ENCODE measurements at regions not wholly inside any gene's neighbourhood (a gene's known extent, or its start where the extent isn't known, plus 50 kb on each side); places are given as distances from the start of the nearest gene placed in this dataset.

DNA sequence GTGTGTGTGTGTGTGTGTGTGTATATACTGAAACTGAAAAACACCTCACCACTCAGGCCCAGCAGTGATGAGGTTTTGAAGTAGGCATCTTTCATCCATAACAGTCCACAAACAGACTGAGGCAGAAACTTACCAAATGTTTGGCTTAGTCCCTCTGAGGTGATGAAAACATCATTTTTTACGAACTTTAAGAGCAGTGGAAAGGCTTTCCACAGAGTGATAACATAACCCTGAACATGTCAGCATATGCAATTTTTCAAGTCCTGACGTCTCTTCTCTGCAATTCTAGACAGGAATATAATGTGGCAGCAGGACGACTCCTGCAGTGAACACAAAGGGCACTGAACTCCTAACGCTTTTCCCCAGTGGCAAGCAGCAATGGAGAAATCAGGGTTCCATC is 247.0 kb upstream of the THBS1 start:
- 64% methylated on average over 2 of the region's 4 CpGs for WGBS (ENCODE audit: low lambda C conversion rate)
- no peak overlapping the region for H3K27ac ChIP-seq (ENCODE audit: extremely low read length, insufficient read depth, low read length)
- H3K4me3 ChIP-seq (replicated peaks in 1 of 3; ENCODE audit: insufficient read depth in 1 of 3, low read depth in 2 of 3, low read length in 3 of 3) = no peak overlapping the region
- ATAC-seq (no peak), DNase-seq (ENCODE audit: low spot score) (no peak), FAIRE-seq (no peak)
- TF ChIP-seq ATM (IDR thresholded peaks at IDR 0.05; ENCODE audit: borderline replicate concordance) = no peak
- no peak for TF ChIP-seq ZKSCAN1 (IDR thresholded peaks at IDR 0.05; ENCODE audit: low read length)
- TF ChIP-seq ZNF34 (CRISPR knock-in tag; IDR thresholded peaks at IDR 0.05; ENCODE audit: borderline replicate concordance) = no peak
- TF ChIP-seq ZNF687 (CRISPR knock-in tag; IDR thresholded peaks at IDR 0.05) = no peak
- no peak for TF ChIP-seq SOX5 (CRISPR knock-in tag; IDR thresholded peaks at IDR 0.05; ENCODE audit: borderline replicate concordance)
- no peak for TF ChIP-seq PHF20 (CRISPR knock-in tag; IDR thresholded peaks at IDR 0.05)
- TF ChIP-seq YEATS4 (CRISPR knock-in tag; IDR thresholded peaks at IDR 0.05; ENCODE audit: borderline replicate concordance) = no peak
- TF ChIP-seq, protein P1, sequence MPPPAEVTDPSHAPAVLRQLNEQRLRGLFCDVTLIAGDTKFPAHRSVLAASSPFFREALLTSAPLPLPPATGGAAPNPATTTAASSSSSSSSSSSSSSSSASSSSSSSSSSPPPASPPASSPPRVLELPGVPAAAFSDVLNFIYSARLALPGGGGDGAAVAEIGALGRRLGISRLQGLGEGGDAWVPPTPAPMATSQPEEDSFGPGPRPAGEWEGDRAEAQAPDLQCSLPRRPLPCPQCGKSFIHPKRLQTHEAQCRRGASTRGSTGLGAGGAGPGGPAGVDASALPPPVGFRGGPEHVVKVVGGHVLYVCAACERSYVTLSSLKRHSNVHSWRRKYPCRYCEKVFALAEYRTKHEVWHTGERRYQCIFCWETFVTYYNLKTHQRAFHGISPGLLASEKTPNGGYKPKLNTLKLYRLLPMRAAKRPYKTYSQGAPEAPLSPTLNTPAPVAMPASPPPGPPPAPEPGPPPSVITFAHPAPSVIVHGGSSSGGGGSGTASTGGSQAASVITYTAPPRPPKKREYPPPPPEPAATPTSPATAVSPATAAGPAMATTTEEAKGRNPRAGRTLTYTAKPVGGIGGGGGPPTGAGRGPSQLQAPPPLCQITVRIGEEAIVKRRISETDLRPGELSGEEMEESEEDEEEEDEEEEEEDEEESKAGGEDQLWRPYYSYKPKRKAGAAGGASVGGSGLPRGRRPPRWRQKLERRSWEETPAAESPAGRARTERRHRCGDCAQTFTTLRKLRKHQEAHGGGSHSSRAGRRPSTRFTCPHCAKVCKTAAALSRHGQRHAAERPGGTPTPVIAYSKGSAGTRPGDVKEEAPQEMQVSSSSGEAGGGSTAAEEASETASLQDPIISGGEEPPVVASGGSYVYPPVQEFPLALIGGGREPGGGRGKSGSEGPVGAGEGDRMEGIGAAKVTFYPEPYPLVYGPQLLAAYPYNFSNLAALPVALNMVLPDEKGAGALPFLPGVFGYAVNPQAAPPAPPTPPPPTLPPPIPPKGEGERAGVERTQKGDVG (CRISPR knock-in tag; IDR thresholded peaks at IDR 0.05; ENCODE audit: borderline replicate concordance) = no peak
- no peak for TF ChIP-seq ZNF33A (CRISPR knock-in tag; IDR thresholded peaks at IDR 0.05; ENCODE audit: borderline replicate concordance)
- TF ChIP-seq ZNF513 (CRISPR knock-in tag; conservative IDR thresholded peaks at IDR 0.05) = no peak
- TF ChIP-seq TEAD2 (CRISPR knock-in tag; IDR thresholded peaks at IDR 0.05) = no peak
- no peak for TF ChIP-seq MBNL3 (CRISPR knock-in tag; conservative IDR thresholded peaks at IDR 0.05)
- TF ChIP-seq MLLT10 (CRISPR knock-in tag; IDR thresholded peaks at IDR 0.05) = no peak
- no peak for TF ChIP-seq GABPA (IDR thresholded peaks at IDR 0.05; ENCODE audit: low read depth, low read length)
- no peak for TF ChIP-seq GABPA (CRISPR knock-in tag; IDR thresholded peaks at IDR 0.05; ENCODE audit: low read depth)
- intact Hi-C loops (cut with micrococcal nuclease; ENCODE audit: unreplicated experiment) (no loop called here), in situ Hi-C loops (cut with HindIII; ENCODE audit: extremely low pct_ligation_motif_present, low pct_unique_long_range_greater_than_20kb) (no loop called here)
- peaks cover 30% of the 10 kb centered on the region for H3K4me1 ChIP-seq (ENCODE audit: insufficient read depth, low read length)
- H4K20me1 ChIP-seq (ENCODE audit: insufficient read depth, low read length) = no peaks in the 10 kb centered on the region
- H3K27me3 ChIP-seq (ENCODE audit: control insufficient read depth in 1 of 2, insufficient read depth in 2 of 2, low read length in 2 of 2) = peaks cover 0 to 1% of the 10 kb centered on the region in 2 experiments; a peak in 1 of 5 replicates
- no peaks in the 10 kb centered on the region for H3K36me3 ChIP-seq (replicated peaks in 1 of 2; ENCODE audit: control insufficient read depth in 1 of 2, insufficient read depth in 2 of 2, low read length in 2 of 2)
- ChIA-PET POLR2A (no interaction called here), CTCF (ENCODE audit: low intra/inter-chr PET ratio, low total read pairs) (no interaction called here)
- no peak overlapping the region for H3K9ac ChIP-seq (ENCODE audit: insufficient read depth, low read depth, low read length)
- H3K79me2 ChIP-seq (ENCODE audit: insufficient read depth, low read length) = no peaks in the 10 kb centered on the region
- BruUV-seq (replicated peaks) = no TSS peak
- H2AFZ ChIP-seq (ENCODE audit: low read length) = no peak overlapping the region
- H3K9me3 ChIP-seq (ENCODE audit: low read length) = no peaks in the 10 kb centered on the region
- no peak overlapping the region for H3K4me2 ChIP-seq (ENCODE audit: low read depth, low read length)
